Small intestine (tissue), 7 donors: ENCODE measurements at regions not wholly inside any gene's neighbourhood (a gene's known extent, or its start where the extent isn't known, plus 50 kb on each side); places are given as distances from the start of the nearest gene placed in this dataset.
A peak's percentile ranks its signal among the peaks of the same experiment; 100 is the strongest.

ENCODE experiments used
- DNase-seq, 2 donors: peaks; one replicate each; pipeline versions ENCODE4 v3.0.0 to v3.0.0-alpha.2; 2013
- FAIRE-seq: peaks from 2 replicates; lab custom pipeline; 2012; peaks lifted over from hg19 to GRCh38; lab: Jason Lieb, UNC
- H3K27ac ChIP-seq, 3 donors: one replicate each; pipeline ENCODE4 v1.5.1; 2013; ENCODE audit warnings: low read length in 2 of 3, mild to moderate bottlenecking in 2 of 3, control low read depth in 1 of 3, inconsistent platforms in 1 of 3, low read depth in 1 of 3, moderate library complexity in 1 of 3
- H3K27me3 ChIP-seq, 3 donors: one replicate each; pipeline ENCODE4 v1.6.1; 2013; ENCODE audit warnings: low read length in 3 of 3, inconsistent platforms in 1 of 3; ENCODE audit not compliant: control insufficient read depth in 3 of 3, insufficient read depth in 3 of 3
- H3K36me3 ChIP-seq, 3 donors: one replicate each; pipeline ENCODE4 v1.6.1; 2013; ENCODE audit warnings: low read length in 3 of 3, inconsistent platforms in 1 of 3, low read depth in 1 of 3, mild to moderate bottlenecking in 1 of 3, moderate library complexity in 1 of 3; ENCODE audit not compliant: control insufficient read depth in 3 of 3, insufficient read depth in 2 of 3
- H3K4me1 ChIP-seq, 3 donors: one replicate each; pipeline ENCODE4 v1.6.1; 2013; ENCODE audit warnings: low read length in 2 of 3, inconsistent platforms in 1 of 3, low read depth in 1 of 3, mild to moderate bottlenecking in 1 of 3, moderate library complexity in 1 of 3; ENCODE audit not compliant: control insufficient read depth in 3 of 3, insufficient read depth in 2 of 3
- H3K4me3 ChIP-seq, 3 donors: one replicate each; pipeline ENCODE4 v1.5.1; 2013; ENCODE audit warnings: low read length in 3 of 3, control low read depth in 1 of 3, inconsistent platforms in 1 of 3, low read depth in 1 of 3, mild to moderate bottlenecking in 1 of 3, moderate library complexity in 1 of 3
- H3K9me3 ChIP-seq, 2 donors: one replicate each; pipeline ENCODE4 v1.6.1; 2013; ENCODE audit warnings: low read depth in 1 of 2, low read length in 1 of 2; ENCODE audit not compliant: control insufficient read depth in 2 of 2, insufficient read depth in 1 of 2
- whole genome bisulfite sequencing, 3 donors: extraction: QIAGEN DNeasy Blood & Tissue Kit; methylation state at CpG; one replicate each; pipeline ENCODE4 v1.1.7; 2013; 5-methylcytosine and 5-hydroxymethylcytosine counted together
- donor health status: healthy with polysubstance abuse.
- donor health status: control.
- donor health status: control.
- donor health status: Bipolar disorder and iron deficiency.
- donor health status: healthy.

DNA sequence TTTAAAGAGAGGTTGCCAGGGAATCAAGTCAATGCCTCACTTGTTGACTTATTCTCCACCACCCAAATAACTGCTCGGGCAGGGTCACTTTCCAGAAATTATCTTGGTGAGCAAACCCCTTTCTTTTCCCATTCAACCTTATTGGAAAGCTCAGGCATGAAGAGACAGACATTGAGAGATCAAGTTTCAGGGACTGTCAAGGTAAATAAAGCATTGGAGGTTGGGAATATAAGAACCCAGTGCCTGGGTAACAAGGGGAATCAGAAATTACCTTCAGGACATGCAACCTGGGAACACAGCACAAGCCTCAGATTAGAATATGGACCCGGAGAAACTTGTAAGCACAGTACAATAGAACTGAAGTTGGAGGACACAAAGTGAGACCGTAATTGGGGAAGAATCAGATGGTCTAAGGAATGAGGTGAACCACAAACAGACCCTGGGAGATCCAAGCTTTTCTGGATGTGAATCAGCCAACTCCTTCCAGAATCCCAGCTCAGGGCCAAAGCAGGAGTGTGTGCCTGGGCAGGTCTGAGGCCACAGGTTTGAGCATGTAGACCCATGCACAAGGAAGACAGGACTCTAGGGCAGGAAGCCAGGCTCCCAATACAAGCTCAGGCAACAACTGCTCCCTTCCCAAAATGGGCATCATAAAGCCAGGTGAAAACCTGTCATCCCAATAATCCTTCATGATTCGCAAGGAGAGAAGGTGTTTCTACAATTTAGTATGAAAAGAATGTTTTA, 512.8 kb downstream of the MAFB start:
- Histone ChIP-seq H3K27me3 (no peaks in the 10 kb centered on the region), H3K4me3 (no peak overlapping the region), H3K4me1 (no peaks in the 10 kb centered on the region), H3K27ac (no peak overlapping the region), H3K9me3 (no peaks in the 10 kb centered on the region), H3K36me3 (no peaks in the 10 kb centered on the region)
- DNase-seq (no peak), FAIRE-seq (no peak)
- 79 to 87% (median 80%) methylated on average over 4 of the region's 4 CpGs for WGBS, 3 donors

DNA sequence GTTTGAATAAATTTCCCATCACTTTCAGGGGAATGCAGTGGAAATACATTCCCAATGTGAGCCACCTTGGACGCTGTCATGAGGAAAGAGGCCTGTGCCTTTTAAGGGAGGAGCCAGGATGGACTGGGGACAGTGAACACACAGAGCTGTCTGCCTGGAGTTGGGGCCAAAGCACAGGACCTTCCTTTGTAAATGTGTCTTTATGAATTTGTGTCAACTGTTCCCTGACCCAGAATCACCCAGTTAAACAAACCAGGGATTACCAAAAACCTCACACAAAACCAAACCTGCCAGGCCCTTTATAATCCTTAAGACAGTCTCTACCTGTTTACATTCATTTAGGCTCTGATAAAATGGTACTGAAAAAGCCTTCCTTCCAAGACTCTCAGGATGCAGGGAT, 513.7 kb downstream of the MAFB start:
- 50 to 71% (median 52%) methylated on average over 1 of the region's 1 CpG for WGBS, 3 donors
- H3K27ac ChIP-seq, result no peak overlapping the region
- no peak overlapping the region for H3K4me3 ChIP-seq
- DNase-seq, result no peak
- H3K36me3 ChIP-seq, result no peaks in the 10 kb centered on the region
- H3K9me3 ChIP-seq, result no peaks in the 10 kb centered on the region
- FAIRE-seq, result no peak
- no peaks in the 10 kb centered on the region for H3K4me1 ChIP-seq
- H3K27me3 ChIP-seq, result no peaks in the 10 kb centered on the region

DNA sequence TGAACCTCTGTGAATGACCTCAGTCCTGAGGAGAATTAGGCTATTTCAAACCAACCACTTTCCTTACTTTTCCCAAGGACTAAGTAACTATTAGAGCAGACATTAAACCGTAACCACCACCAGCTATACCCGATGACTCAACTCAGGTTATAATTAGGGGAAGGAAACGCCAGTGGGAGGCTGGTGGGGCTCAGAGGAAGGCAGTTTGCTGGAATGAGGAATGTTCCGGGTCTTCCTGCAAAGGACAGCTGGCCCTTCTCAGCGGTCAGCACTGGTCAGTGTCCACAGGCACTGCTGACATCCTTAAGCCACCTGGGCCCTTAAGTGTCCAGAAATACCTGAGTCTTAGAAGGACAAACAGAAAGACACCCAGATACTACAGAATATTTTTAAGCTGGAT, 515.2 kb downstream of the MAFB start:
- Histone ChIP-seq H3K27ac (no peak overlapping the region), H3K9me3 (no peaks in the 10 kb centered on the region), H3K36me3 (no peaks in the 10 kb centered on the region), H3K4me1 (no peaks in the 10 kb centered on the region), H3K27me3 (no peaks in the 10 kb centered on the region), H3K4me3 (no peak overlapping the region)
- FAIRE-seq (no peak), DNase-seq (no peak)
- WGBS, 3 donors, result 49 to 65% (median 57%) methylated on average over 5 of the region's 5 CpGs

DNA sequence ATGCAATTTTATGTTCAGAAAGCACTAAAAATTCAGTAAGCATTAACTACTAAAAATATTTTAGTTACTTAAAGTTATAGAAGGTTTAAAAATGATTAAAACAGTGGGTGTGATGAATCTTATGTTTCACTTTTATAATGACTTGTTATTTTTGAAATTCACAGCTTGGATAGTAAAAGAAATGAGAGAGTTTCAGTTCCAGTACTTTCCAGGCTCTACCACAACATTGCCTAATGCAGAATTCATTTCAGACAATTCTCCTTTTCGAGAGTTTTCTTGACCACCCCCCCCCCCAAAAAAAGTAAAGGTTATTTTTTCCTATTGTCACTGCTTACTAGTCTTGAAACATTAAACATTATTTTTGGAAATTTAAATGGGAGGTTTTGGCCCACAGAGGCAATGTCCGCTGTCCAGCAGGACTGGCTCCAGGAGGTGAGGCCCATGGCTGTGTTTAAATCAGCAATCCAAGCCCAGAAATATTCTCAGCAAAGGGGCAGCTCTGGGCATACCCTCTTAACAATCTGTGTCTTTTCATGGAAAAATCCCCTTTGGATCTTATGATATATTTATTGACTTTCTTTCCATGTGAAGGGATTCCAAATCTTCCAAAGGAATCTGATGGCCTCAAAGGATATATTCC, 519.9 kb downstream of the MAFB start:
- no peak for DNase-seq
- Histone ChIP-seq H3K4me3 (no peak overlapping the region), H3K27ac (no peak overlapping the region), H3K9me3 (no peaks in the 10 kb centered on the region), H3K27me3 (no peaks in the 10 kb centered on the region), H3K4me1 (no peaks in the 10 kb centered on the region), H3K36me3 (no peaks in the 10 kb centered on the region)
- FAIRE-seq, result no peak
- WGBS, 3 donors, result 80 to 82% (median 81%) methylated on average over 2 of the region's 2 CpGs

DNA sequence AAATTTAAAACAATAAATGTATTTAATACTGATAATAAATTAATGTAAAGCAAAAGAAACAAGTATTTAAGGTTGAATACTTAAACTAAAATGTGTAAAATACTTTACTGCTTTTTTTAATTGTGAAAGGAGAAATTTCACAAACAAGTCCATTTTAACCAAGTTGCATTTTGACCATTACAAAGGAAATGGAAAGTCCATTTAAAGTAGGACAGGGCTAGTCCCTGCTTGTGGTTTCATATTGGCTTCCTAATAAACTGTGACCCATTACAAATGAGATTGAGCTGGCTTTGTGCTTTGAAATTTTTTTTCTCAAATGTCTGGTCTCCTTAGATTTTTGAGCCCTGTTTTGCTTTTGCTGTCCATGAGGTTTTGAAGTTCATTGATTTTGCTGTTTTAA, 527.6 kb downstream of the MAFB start:
- Histone ChIP-seq H3K4me1 (no peaks in the 10 kb centered on the region), H3K4me3 (no peak overlapping the region), H3K36me3 (no peaks in the 10 kb centered on the region), H3K9me3 (no peaks in the 10 kb centered on the region), H3K27ac (no peak overlapping the region), H3K27me3 (no peaks in the 10 kb centered on the region)
- DNase-seq (no peak), FAIRE-seq (no peak)

DNA sequence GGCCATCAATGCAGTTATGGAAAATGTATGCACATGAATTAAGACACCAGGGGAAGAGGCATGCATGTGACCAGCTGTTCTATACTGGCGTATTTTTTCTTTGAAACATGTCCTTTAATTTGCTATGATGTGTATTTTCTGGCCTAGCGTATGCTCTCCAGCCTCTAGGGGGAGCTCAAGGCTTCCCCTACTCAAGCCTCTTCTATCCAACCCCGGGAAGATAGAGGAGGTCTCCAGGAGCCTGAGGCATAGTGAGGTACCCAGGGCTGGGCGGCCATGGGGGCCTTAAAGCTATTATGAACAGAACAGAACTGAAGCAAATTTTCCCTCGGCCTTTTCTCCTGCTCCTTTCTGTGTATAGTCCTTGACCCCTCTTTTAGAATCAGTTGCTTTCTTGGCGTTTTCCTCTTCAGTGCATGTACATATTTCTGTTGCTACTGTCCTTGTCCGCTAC, 528.9 kb downstream of the MAFB start:
- WGBS, 3 donors, result 53 to 64% (median 58%) methylated on average over 7 of the region's 7 CpGs
- FAIRE-seq, result no peak
- Histone ChIP-seq H3K4me1 (no peaks in the 10 kb centered on the region), H3K27me3 (no peaks in the 10 kb centered on the region), H3K4me3 (no peak overlapping the region), H3K36me3 (no peaks in the 10 kb centered on the region), H3K9me3 (no peaks in the 10 kb centered on the region), H3K27ac (no peak overlapping the region)
- DNase-seq, result peak; percentile 52 to 63

DNA sequence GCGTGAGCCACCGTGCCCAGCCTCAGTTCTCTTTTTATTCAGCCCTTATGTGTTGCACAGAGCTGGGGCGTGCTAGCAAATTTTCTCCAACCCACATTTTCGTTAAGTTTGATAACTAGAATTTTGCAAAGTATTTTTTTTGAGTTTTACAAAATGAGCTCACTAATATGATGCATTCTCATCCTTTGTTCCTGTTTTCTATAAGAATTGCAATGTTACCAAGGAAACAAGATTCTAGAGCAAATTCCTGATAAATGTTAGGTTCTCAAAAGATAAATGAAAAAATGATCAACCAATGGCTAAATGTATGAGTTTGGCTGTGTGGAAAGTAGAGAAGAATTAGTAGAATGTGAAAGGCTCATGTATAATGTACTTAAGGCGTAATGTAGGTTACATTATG, 529.8 kb downstream of the MAFB start:
- H3K4me1 ChIP-seq, result no peaks in the 10 kb centered on the region
- no peaks in the 10 kb centered on the region for H3K36me3 ChIP-seq
- no peaks in the 10 kb centered on the region for H3K27me3 ChIP-seq
- 87 to 91% (median 89%) methylated on average over 5 of the region's 5 CpGs for WGBS, 3 donors
- no peak overlapping the region for H3K27ac ChIP-seq
- H3K4me3 ChIP-seq, result no peak overlapping the region
- H3K9me3 ChIP-seq, result no peaks in the 10 kb centered on the region
- DNase-seq, result no peak
- no peak for FAIRE-seq

DNA sequence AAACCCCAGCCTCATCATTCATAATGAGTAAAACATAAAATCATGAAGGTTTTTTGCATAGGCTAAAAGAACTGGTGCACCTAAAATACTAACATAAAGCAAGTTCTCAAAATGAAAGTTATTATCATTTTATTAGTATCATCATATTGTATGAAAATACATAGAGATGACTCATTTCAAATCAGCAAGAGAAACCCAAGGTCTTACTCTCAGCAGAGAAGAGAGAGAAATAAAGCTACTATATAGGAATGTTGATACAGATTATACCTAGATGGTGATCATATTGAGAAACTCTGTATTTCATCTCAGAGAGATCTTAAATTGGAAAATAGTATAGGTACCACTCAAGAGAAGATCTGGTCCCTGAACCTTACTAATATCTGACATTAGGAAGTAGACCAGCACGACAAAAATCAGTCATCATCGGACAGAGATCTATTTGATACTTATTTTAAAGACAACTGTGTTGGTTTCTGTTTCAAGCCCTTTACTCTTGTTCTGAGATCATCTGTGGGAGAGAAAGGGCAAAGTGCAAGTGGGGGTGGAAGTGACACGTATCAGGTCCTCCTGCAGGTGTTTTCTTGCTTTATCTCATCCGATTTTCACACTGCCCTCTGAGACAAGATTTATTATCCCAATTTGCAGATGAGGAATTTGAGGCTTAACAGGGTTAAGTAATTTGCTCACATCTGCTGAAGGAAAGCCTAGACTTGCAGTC, 532.3 kb downstream of the MAFB start:
- DNase-seq, result peak; percentile 15 to 21
- Histone ChIP-seq H3K4me1 (no peaks in the 10 kb centered on the region), H3K36me3 (no peaks in the 10 kb centered on the region), H3K27me3 (no peaks in the 10 kb centered on the region), H3K9me3 (no peaks in the 10 kb centered on the region), H3K4me3 (no peak overlapping the region), H3K27ac (no peak overlapping the region)
- no peak for FAIRE-seq
- 10 to 26% (median 16%) methylated on average over 4 of the region's 4 CpGs for WGBS, 3 donors
